ENCODE measurements at regions not wholly inside any gene's neighbourhood (a gene's known extent, or its start where the extent isn't known, plus 50 kb on each side); places are given as distances from the start of the nearest gene placed in this dataset.

- TF ChIP-seq CTCF (conservative IDR thresholded peaks at IDR 0.05; ENCODE audit: low read length) (no peak), EZH2phosphoT487 (IDR thresholded peaks at IDR 0.05; ENCODE audit: borderline replicate concordance) (no peak)
These were observed 582.3 kb downstream of the SLC4A3 start for GRCh38 chr2:220209751-220210150.

All from Loucy (cell line).